DOHH2 (cell line): ENCODE measurements at regions not wholly inside any gene's neighbourhood (a gene's known extent, or its start where the extent isn't known, plus 50 kb on each side); places are given as distances from the start of the nearest gene placed in this dataset.

Experiments used
- EZH2phosphoT487 ChIP-seq: fragments of 200-600 bp; sonication (generic); IDR thresholded peaks from 2 replicates; pipeline ENCODE4 v1.6.1; 2017; ENCODE audit warnings: borderline replicate concordance, mild to moderate bottlenecking, antibody characterized with exemption, low read length, moderate library complexity, mixed read lengths
- TF ChIP-seq, protein P1 (sequence below): fragments of 200-600 bp; sonication (generic); IDR thresholded peaks from one replicate; pipeline ENCODE4 v1.5.1; 2014; ENCODE audit warnings: antibody characterized with exemption, mild to moderate bottlenecking, low read depth, low read length; ENCODE audit not compliant: poor library complexity, severe bottlenecking

GRCh38 chr1:105073660-105074059 lies 1324.0 kb downstream of the AMY1C start:
- TF ChIP-seq, protein P1, sequence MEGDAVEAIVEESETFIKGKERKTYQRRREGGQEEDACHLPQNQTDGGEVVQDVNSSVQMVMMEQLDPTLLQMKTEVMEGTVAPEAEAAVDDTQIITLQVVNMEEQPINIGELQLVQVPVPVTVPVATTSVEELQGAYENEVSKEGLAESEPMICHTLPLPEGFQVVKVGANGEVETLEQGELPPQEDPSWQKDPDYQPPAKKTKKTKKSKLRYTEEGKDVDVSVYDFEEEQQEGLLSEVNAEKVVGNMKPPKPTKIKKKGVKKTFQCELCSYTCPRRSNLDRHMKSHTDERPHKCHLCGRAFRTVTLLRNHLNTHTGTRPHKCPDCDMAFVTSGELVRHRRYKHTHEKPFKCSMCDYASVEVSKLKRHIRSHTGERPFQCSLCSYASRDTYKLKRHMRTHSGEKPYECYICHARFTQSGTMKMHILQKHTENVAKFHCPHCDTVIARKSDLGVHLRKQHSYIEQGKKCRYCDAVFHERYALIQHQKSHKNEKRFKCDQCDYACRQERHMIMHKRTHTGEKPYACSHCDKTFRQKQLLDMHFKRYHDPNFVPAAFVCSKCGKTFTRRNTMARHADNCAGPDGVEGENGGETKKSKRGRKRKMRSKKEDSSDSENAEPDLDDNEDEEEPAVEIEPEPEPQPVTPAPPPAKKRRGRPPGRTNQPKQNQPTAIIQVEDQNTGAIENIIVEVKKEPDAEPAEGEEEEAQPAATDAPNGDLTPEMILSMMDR = no peak
- TF ChIP-seq EZH2phosphoT487 = no peak
